HG03066 (cell line): ENCODE measurements at regions not wholly inside any gene's neighbourhood (a gene's known extent, or its start where the extent isn't known, plus 50 kb on each side); places are given as distances from the start of the nearest gene placed in this dataset.
"Not testable (repeated sequence)": the region's sequence is repeated elsewhere in the genome, so short reads cannot be mapped to it uniquely, and the experiment has no call there.

ENCODE experiments used
- ATAC-seq: cut with Tn5 transposase; IDR thresholded peaks from one replicate; pipeline ENCODE4 v1.9.1; 2021; ENCODE audit warnings: low read depth; ENCODE audit not compliant: unreplicated experiment

DNA sequence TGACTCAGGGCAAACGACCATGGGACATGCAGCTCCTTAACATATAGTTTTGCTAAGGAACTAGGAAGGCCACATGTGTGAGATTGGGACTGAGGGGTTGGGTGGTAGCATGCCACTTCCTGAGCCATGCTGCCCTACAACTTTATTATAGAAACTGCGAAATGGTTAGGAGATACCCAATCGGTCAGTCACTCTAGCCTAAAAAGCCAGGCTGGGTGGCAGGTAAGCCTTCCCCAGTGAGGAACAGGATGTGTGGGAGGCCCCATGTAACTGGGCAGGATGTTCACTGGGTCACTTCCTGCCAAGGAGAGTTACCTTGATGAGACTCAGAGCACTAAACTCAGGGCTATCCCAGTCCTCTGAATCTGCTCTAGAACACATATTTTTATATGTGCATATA is 123.5 kb downstream of the MAP3K7 start:
- ATAC-seq = no peak

DNA sequence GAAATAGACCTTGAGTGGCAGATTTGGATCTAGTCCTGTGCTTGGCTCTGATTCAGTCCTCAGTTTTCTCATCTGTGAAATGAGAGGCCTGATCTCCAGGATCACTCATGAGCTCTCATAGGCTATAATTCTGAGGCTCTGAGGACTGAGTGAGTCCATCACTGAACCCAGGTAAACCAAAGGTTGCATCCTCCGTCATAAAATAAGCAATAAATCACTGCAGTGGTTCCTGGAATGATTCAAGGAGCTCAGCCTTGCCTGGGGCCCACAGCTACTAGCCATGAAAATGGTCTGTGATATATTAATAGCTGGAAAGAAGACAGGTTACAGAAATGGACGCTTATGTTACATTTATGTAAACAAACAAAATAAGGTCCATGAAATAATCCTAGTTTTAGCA is 124.8 kb downstream of the MAP3K7 start:
- no peak for ATAC-seq

DNA sequence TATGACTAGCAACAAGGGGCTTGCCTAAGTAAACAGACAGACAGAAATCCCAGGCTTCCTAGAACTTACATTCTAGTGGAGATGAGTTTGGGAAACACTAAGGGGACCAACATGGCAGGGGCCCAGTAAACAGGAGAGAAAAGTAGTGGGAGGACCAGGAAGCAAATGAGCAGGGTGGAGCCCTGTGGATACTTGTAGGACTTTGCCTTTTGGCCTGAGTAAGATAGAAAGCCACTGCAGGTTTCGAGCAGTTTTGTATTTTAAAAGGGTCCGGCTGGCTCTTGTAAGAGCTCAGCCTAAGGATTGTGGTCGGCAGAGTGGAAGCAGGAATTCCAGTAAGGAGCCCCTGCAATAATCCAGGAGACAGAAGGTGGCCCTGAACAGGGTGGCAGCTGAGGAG is 125.5 kb downstream of the MAP3K7 start:
- ATAC-seq = no peak

DNA sequence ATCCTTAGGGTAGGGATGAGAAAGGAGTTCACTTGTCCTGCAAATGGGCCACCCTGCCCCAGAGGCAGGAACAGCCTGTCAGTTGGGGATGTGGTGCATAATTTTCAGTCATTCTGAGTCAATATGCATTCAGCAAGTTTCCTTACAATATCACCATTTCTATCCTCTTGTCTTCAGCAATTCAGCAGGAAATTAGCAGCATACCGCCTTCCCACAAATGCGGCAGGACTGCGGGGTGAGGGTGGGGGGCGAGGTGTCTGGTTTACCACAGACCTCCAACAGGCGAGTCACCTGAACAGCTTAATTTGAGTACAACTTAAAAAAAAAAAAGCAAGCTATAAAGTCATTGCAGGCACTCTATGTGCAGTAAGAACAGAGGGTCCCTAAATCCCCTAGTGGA is 126.8 kb downstream of the MAP3K7 start:
- no peak for ATAC-seq

DNA sequence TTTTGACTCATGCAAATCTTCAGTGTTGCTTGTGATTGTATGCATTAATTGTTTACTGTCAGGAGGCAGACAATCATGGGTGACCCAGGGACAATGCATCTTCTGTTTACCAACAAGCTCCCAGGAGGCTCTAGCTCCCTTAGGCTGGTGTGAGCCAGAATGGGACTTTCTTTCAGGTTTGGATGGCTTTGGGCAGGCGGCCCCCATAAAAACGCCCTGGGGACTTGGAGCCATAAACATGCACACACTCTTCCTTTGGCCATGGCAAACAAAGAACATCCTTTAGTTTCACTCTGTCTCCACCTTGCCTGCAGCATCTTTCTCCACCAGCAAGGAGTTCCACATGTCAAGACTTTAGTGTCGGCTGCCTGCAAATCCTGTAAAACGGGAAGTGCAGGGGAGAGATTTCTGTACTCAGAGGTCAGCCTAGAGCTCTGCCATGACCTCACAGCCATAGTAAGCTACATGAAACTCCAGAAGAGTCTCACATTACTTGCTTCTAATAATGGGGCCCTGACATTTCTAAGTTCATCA is 127.6 kb downstream of the MAP3K7 start:
- ATAC-seq = no peak

DNA sequence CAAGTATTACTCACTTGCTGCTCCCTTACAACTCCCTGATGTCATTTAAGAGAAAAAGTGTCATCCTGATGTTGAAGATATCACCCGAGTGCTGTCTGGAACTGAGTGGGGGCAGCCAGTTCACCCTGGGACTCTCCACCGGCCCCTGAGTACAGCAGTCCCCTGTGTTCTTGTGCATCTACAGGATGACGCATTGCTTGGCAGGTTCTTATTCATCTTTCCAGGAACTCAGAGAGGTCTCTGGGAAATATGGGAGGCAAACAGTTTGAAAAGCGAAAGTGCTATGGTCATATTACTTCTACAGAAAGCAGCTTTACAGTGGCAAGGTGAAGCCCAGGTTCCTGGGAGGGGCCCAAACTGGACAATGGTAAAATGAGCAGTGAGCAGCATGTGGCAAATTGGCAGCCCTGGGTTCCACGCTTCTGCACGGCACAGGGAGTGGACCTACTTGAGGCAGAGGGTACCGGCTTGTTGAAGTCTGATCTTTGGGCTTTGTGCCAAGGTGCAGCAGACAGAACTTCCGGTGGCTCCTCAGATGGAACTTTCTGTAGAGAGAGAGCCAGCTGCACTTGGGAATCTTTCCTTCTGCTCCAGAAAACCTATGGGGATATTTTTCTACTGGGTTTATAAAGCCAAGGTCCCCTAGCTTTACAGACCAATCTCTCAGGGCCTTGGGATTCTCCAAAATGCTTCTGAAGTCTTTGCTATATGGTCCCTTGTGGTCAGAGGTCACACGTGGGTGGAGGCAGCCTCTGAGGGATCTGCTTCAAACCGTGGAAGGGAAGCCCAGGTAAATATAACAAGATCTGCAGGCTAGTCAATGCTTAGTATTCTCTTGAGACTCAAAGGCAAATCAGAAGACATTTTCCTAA is 128.3 kb downstream of the MAP3K7 start:
- no peak for ATAC-seq

DNA sequence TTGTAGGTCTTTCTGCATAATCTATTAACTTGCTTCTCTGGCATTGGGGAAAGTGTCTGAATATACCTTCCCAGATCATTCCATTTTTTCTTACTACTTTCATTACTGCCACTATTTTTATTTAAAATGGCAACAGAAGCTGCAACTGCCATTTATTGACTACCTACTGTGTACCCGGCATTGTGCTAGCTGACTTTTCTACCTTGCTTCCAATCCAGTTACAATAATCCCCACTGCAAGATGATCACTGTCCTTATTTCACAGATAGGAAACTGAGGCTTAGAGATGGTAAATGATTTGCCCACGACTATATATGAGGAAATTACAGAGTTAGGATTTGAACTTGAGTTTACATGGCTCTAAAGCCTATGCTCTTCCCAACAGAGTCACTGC is 129.0 kb downstream of the MAP3K7 start:
- ATAC-seq = no peak

DNA sequence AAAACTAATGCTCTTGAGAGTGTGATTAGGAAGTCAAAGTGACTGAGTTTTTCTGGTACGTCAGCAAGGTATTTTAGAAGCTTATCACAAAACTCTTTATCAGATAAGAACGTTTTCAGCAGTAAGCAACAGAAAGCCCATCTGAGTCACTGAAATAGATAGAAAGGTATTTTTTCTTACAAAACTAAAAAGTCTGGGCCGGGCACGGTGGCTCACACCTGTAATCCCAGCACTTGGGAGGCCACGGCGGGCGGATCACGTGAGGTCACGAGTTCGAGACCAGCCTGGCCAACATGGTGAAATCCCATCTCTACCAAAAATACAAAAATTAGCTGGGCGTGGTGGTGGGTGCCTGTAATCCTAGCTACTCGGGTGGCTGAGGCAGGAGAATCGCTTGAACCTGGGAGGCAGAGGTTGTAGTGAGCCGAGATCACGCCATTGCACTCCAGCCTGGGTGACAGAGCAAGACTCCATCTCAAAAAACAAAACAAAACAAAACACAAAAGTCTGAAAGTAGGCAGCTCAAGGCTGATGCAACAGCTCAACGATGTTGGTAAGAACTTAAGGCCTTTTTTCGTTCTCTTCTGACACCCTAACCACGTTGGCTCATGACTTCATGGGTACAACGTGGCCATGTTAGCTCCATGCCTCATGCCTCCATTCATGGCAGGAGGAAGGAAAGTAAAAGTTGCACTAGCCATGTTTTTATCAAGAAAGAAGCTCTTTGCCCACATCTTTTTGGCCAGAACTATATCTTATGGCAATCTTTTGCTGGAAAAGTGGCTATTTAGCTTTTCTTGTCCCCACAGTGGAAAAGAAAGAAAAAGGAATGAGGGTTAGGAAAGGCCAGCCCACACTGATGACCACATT is 129.6 kb downstream of the MAP3K7 start:
- ATAC-seq = not testable (repeated sequence)

DNA sequence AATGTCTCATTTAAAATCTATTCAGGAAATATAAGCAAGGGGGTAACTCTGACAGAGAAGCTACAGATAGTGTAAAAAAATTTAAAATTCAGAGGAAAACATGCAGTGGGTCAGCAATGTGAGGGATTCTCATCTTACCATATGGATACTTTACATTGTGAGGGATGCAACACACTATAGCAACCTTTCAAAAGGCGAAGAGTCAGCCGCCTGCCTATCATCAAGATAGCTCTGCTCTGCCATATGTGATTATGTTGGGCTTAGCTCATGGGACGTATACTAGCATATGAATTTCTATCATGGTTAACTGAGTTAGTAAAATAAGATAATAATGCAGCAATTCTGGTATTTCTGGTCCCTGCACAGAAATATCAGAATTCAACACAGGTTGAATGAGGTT is 130.9 kb downstream of the MAP3K7 start:
- ATAC-seq = no peak

DNA sequence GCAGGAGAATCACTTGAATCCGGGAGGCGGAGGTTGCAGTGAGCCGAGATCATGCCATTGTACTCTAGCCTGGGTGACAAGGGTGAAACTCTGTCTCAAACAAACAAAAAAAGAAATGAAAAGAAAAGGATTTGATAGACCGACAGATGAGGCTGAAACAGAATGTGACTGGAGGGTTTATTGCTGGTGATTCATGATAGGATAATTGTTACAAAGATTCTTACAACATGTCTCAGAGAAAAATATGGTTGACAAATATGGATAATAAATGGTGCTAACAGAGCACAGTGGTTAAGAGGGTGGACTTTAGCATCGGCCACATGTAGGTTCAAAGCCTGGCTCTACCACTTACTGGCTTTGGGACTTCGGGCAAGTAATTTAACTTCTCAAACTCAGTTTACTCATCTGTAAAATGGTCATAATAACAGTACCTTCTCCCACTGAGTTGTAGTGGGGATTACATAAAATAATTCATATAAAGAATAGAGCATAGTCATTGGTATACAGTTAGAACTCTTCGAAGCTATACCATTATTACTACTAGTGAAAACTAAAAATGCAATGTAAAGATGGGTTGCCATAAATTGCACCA is 131.9 kb downstream of the MAP3K7 start:
- no peak for ATAC-seq

DNA sequence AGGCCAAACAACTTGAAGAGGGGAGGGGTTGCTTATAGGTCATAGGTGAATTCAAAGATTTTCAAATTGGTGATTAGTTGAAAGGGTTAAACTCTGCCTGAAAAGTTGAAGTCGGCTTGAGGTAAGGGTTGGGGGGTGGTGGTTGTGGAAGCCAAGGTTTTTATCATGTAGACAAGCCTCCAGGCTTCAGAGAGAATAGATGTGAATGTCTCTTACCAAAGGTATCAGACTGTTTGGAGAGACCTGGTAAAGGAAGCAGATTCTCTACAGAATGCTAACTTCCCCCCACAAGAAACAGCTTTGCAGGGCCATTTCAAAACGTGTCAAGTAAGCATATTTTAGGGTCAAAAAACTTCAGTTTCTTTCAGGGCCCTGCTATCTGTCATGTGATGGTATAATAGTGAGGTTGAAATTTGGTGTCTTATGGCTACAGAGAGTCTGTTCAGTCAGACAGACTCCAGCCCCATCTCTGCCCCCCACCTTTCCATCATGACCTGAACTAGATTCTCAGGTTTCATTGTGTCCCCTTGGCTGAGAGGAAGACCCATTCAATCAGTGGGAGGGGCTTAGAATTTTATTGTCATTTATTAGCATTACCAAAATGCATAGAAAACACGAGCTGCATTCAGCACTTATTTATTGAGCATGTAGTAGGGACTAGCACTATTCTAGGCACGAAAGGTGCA is 136.5 kb downstream of the MAP3K7 start:
- ATAC-seq = no peak

DNA sequence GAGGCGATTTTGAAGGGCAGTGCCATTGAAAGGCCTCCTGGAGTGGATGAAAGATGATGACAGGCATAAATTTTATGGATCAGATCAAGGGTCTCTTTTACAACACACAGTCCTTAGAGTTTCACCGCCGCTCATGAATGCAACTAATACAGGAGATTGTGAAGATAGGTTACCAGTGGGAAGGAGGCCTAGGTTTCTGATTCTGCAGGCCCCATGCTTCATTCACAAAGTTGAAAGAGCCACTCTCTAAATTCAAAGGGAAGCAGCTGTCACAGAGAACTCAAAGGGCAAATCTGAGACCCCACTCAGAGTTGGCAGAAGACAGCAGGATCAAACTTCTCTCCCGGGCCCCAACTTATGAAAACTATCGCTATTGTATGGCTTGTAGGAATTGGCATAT is 137.6 kb downstream of the MAP3K7 start:
- ATAC-seq = no peak

DNA sequence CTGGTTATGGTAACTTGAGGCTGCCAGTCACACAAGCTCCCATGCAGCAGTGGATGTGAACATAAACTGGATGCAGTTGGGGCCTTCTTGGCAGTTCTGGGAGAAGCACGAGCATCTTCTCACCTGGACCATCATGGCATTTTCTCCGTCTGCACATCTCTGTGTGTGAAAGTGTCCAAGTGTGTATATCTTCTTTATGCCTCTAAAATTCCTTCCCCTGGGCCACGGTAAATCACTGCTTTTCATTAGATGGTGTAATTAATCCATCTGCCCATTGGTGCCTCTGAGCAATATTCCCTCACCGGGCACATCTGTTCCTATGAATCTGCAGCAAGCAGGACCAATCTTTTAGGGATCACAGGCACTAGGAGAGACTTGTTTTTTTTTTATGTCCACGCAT is 138.0 kb downstream of the MAP3K7 start:
- no peak for ATAC-seq

DNA sequence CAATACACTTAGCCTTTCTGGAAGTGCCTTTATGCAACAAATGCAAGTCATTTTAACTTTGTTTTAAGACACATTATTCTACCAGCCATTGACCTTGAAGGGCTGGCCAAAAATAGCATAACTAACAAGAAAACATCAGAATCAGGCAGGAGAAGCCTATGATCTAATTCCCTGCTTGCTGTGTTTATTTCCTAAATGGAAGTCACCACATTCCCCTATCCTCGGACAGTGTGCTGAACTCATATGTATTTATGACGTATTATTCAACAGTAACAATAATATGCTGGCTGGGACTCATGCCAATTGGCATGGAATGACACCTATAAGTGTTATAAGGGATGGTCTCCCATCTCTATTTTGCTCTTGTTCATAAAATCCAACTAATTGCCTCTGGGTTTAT is 140.7 kb downstream of the MAP3K7 start:
- ATAC-seq = no peak

DNA sequence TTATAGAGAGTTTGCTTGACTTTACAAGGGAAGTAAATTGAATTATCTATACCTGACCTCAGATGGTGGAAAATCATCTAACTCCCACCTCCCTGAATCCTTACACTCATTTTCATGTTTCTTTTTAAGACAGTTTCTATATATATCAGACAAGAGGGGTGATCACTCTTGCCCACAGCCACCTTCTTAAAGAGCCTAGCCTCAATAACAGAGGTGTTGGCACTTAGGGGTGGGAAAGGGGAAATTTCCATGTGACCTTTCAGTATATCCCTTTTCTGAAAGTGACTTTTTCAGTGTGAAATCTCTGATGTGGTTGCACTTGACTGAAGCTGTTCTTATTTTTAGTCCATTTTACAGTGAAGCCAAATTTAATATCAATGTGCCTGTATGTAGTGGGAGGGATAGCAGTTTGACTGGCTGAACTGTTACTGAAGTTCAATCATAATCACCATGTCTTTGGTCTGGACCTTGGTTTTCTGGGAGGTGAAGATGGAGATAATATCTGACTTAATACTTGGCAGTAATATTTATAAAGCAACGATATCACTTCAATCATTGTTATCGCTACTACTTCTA is 141.3 kb downstream of the MAP3K7 start:
- no peak for ATAC-seq

DNA sequence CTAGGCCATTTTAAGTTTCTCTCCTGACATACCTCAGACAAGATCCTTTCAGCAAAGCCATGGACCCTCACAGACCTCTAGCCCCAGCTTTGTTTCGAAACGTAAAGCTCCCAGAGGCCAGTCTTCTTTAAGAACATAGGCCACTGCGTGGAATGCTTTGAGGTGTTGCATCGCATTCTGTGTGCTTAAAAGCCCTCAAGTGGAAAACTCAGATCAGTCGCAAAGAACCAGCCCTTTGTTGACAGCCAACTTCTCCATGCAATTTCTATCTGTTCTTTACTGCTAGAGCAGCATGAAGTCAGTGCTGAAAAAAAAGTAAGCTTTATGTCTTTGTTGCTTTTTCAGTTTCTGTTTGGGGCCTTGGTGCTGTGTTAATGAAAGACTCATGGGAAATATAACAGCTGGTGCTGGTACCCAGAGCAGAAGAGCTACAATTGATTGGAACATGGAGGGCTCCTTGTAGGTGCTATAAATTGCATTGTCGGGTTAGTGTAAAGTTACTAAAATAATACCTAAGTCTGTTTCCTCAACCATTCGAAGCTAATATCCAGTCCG is 142.6 kb downstream of the MAP3K7 start:
- no peak for ATAC-seq

DNA sequence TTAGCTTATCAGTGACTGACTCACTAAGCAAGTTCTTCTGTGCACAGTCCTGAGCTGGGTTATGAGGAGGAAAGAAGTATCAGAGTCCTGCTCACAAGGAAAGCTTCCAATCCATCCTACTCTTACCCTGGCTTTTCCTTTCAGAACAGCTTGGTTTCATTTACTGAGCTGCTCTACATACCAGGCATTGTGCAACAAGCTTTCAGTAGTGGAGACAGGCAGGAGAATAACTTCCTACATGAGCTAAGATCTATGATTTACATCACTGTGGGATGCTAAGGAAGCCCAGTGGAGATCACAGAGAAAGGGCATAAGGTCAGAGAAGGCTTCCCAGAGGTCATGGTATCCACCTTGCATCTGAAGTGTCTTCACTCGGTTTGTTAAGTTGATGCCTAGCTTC is 144.5 kb downstream of the MAP3K7 start:
- no peak for ATAC-seq

DNA sequence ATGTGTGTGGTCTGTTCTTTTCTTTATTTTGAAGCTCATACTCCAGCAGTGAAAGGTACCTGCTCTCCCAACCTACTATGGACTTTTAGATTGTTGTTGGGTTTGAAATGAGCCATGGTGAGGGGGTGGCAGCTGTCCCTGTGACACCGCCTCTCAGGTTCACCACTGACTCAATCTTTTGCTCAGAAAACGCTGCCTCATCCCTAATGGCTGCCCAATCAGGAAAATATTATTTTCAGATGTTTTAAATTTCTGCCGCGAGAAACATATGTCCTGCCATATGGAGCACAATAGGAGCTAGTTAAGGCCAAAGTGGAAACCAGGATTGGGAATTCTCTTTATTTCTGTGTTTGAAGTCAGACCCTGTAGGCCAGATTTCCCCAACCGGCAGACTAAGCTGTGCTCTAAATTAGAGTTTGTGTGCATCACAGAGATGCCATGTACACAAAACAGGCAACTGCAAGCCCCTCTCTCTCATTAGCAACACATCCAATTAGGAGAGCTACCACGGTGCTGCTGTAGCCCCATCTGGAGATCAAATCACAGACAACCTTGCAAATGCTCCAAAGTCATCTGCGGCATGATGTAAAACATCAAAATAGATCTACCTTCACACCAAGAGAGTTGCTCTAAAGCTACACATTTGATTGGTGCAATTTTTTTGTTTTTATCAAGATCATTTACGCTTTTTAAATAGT is 144.1 kb upstream of the BACH2 start:
- no peak for ATAC-seq

DNA sequence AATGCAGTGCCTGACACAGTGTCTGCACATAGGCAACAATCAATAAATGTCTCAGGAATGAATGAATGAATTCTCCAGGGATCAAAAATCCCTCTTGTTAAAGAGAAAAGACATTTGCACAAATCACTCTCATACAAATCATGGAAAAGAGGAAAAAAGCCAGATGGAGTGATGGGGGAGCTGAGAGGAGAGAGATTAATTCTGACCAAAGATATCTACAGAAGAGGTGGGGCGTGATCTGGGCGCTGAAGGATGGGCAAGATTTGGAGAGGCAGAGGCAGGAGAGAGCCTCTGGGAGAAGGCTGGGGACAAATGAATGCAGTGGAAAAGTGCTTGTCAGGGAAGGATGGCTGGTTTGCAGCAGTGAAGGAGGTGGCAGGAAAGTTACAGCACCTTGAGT is 142.9 kb upstream of the BACH2 start:
- ATAC-seq = no peak
